ENCODE measurements at regions not wholly inside any gene's neighbourhood (a gene's known extent, or its start where the extent isn't known, plus 50 kb on each side); places are given as distances from the start of the nearest gene placed in this dataset.

DNA sequence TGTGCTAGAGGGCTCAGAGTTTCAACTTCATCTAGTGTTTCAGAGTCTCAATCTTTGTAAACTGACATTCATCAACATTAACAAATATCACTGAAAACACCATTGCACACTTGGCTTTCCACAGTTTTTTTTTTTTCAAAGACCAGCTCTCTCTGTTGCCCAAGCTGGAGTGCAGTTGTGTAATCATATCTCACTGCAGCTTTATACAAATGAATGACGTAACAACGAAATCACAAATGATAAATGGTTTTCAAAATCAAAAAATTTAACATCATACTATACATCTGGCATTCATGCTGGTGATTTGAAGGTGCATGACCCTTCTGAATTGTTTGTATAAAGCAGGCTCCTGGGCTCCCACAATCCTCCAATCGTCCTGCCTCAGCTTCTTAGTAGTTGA, 248.0 kb upstream of the TMTC4 start (continued):
- no peak for TF ChIP-seq YY1 (IDR thresholded peaks at IDR 0.05; ENCODE audit: extremely low read depth, insufficient replicate concordance, low read depth, low read length)

DNA sequence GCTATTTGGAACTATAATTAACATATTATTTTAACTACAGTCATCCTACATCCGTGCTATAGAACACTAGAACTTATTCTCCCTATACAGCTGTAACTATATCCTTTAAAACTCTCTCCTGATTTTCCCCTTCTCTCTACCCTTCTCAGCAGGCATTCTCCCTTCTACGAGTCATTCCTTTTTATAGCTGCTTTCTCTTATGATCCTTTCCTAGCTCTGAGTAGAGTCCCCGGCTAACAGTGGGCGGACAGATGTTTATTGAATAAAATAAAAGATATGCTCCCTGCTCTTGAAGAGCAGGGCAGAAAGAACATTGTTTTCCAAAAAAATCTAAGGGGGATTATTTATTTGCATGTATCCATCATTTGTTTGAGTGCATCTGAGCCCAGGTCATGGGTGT, 246.5 kb upstream of the TMTC4 start:
- ChIA-PET RAD21 (ENCODE audit: low non-redundant PET in 1 of 2, low total read pairs in 2 of 2, uncharacterized antibody in 2 of 2, unreplicated experiment in 2 of 2) (no interaction called here), CTCF (no interaction called here), POLR2A (no interaction called here)
- no TSS peak for BruUV-seq (replicated peaks)
- H2AFZ ChIP-seq (ENCODE audit: low read depth, low read length, poor library complexity, severe bottlenecking) = no peak overlapping the region
- H3K27me3 ChIP-seq (ENCODE audit: insufficient read depth, low read length) = peaks cover 23% of the 10 kb centered on the region
- no peaks in the 10 kb centered on the region for H3K4me1 ChIP-seq (ENCODE audit: control insufficient read depth in 1 of 2, insufficient read depth in 2 of 2, low read length in 2 of 2)
- TF ChIP-seq EZH2phosphoT487 (IDR thresholded peaks at IDR 0.05; ENCODE audit: borderline replicate concordance) (no peak), EGR1 (IDR thresholded peaks at IDR 0.05; ENCODE audit: low read depth) (no peak), RAD21 (IDR thresholded peaks at IDR 0.05; ENCODE audit: low read depth) (no peak), JUND (IDR thresholded peaks at IDR 0.05) (no peak), POLR2A (IDR thresholded peaks at IDR 0.05; ENCODE audit: borderline replicate concordance, extremely low read depth, insufficient read depth, insufficient read length) (no peak), CEBPB (IDR thresholded peaks at IDR 0.05; ENCODE audit: low read depth) (no peak)
- TF ChIP-seq, protein P1, sequence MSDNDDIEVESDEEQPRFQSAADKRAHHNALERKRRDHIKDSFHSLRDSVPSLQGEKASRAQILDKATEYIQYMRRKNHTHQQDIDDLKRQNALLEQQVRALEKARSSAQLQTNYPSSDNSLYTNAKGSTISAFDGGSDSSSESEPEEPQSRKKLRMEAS (IDR thresholded peaks at IDR 0.05) = no peak
- H3K4me3 ChIP-seq (replicated peaks in 1 of 2; ENCODE audit: low read depth in 1 of 2, low read length in 2 of 2) = no peak overlapping the region
- no peaks in the 10 kb centered on the region for H3K79me2 ChIP-seq (ENCODE audit: insufficient read depth, low read length)
- H3K9me2 ChIP-seq (ENCODE audit: insufficient read depth) = no peaks in the 10 kb centered on the region
- no peak for DNase-seq (ENCODE audit: low read depth, low spot score)
- no peak overlapping the region for H3K27ac ChIP-seq (ENCODE audit: low read depth, low read length)
- intact Hi-C loops (cut with micrococcal nuclease) = no loop called here
- no peak for ATAC-seq
- H3K9me3 ChIP-seq (ENCODE audit: control insufficient read depth in 1 of 2, insufficient read depth in 1 of 2, low read depth in 1 of 2, low read length in 2 of 2) = no peaks in the 10 kb centered on the region
- H3K36me3 ChIP-seq (ENCODE audit: control insufficient read depth in 1 of 2, insufficient read depth in 2 of 2, low read length in 2 of 2) = no peaks in the 10 kb centered on the region
- no peak overlapping the region for H3K4me2 ChIP-seq (ENCODE audit: low read length)
- H3K9ac ChIP-seq (ENCODE audit: low read length) = no peak overlapping the region
- H4K20me1 ChIP-seq (ENCODE audit: insufficient read depth) = no peaks in the 10 kb centered on the region

DNA sequence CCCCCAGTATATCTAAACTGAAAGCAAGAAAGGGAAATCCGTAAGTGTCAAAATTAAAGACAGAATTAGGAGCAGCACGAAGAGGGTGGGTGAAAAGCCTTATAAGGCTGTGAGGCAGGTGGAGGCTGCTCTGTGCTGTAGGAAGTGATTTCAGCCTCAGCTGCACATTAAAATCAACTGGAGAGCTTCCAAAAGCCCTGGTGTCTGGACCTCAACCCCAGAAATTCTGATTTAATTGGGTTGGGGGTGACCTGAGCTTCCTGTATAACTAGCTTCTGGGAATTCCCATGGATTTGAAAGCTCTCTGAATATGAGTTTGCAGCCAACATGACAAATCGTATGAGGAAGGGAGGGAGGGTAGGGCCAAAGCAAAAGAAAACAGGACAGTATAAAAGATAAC, 242.4 kb upstream of the TMTC4 start:
- RAD21 ChIA-PET (ENCODE audit: low non-redundant PET in 1 of 2, low total read pairs in 2 of 2, uncharacterized antibody in 2 of 2, unreplicated experiment in 2 of 2) = no interaction called here
- Histone ChIP-seq H2AFZ (ENCODE audit: low read depth, low read length, poor library complexity, severe bottlenecking) (no peak overlapping the region), H3K4me3 (replicated peaks in 1 of 2; ENCODE audit: low read depth in 1 of 2, low read length in 2 of 2) (no peak overlapping the region), H3K4me2 (ENCODE audit: low read length) (no peak overlapping the region), H3K4me1 (ENCODE audit: control insufficient read depth in 1 of 2, insufficient read depth in 2 of 2, low read length in 2 of 2) (no peaks in the 10 kb centered on the region), H3K36me3 (ENCODE audit: control insufficient read depth in 1 of 2, insufficient read depth in 2 of 2, low read length in 2 of 2) (no peaks in the 10 kb centered on the region), H4K20me1 (ENCODE audit: insufficient read depth) (no peaks in the 10 kb centered on the region), H3K9ac (ENCODE audit: low read length) (no peak overlapping the region), H3K27ac (ENCODE audit: low read depth, low read length) (no peak overlapping the region), H3K9me3 (ENCODE audit: control insufficient read depth in 1 of 2, insufficient read depth in 1 of 2, low read depth in 1 of 2, low read length in 2 of 2) (no peaks in the 10 kb centered on the region), H3K79me2 (ENCODE audit: insufficient read depth, low read length) (no peaks in the 10 kb centered on the region), H3K9me2 (ENCODE audit: insufficient read depth) (no peaks in the 10 kb centered on the region), H3K27me3 (ENCODE audit: insufficient read depth, low read length) (peaks cover 33% of the 10 kb centered on the region)
- CTCF ChIA-PET = no interaction called here
- intact Hi-C loops (cut with micrococcal nuclease) = no loop called here
- ATAC-seq (no peak), DNase-seq (ENCODE audit: low read depth, low spot score) (no peak)
- POLR2A ChIA-PET = no interaction called here
- TF ChIP-seq CEBPB (IDR thresholded peaks at IDR 0.05; ENCODE audit: low read depth) (no peak), ZNF274 (IDR thresholded peaks at IDR 0.05; ENCODE audit: low read depth, low read length) (no peak), EZH2phosphoT487 (IDR thresholded peaks at IDR 0.05; ENCODE audit: borderline replicate concordance) (no peak), POLR2AphosphoS5 (IDR thresholded peaks at IDR 0.05; ENCODE audit: low read depth, low read length) (no peak), SP1 (IDR thresholded peaks at IDR 0.05; ENCODE audit: low read depth) (no peak), FOSL1 (IDR thresholded peaks at IDR 0.05; ENCODE audit: low read depth) (no peak), EGR1 (IDR thresholded peaks at IDR 0.05; ENCODE audit: low read depth) (no peak), CBX3 (IDR thresholded peaks at IDR 0.05; ENCODE audit: low read depth) (no peak)
- TF ChIP-seq, protein P1 (IDR thresholded peaks at IDR 0.05) = no peak
- TF ChIP-seq, protein P2, sequence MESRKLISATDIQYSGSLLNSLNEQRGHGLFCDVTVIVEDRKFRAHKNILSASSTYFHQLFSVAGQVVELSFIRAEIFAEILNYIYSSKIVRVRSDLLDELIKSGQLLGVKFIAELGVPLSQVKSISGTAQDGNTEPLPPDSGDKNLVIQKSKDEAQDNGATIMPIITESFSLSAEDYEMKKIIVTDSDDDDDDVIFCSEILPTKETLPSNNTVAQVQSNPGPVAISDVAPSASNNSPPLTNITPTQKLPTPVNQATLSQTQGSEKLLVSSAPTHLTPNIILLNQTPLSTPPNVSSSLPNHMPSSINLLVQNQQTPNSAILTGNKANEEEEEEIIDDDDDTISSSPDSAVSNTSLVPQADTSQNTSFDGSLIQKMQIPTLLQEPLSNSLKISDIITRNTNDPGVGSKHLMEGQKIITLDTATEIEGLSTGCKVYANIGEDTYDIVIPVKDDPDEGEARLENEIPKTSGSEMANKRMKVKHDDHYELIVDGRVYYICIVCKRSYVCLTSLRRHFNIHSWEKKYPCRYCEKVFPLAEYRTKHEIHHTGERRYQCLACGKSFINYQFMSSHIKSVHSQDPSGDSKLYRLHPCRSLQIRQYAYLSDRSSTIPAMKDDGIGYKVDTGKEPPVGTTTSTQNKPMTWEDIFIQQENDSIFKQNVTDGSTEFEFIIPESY (IDR thresholded peaks at IDR 0.05; ENCODE audit: extremely low read depth, insufficient replicate concordance, low read length) = no peak
- no TSS peak for BruUV-seq (replicated peaks)

All from HCT116 (cell line).